HepG2 (cell line): ENCODE measurements at regions not wholly inside any gene's neighbourhood (a gene's known extent, or its start where the extent isn't known, plus 50 kb on each side); places are given as distances from the start of the nearest gene placed in this dataset.
"Not testable (repeated sequence)": the region's sequence is repeated elsewhere in the genome, so short reads cannot be mapped to it uniquely, and the experiment has no call there.

ENCODE experiments used
- CBX5 ChIP-seq: sonication (generic); formaldehyde crosslinking; IDR thresholded peaks from 2 replicates; pipeline ENCODE4 v1.4.0; 2020; ENCODE audit warnings: missing genetic modification reagents, borderline replicate concordance
- EZH2 ChIP-seq: conservative IDR thresholded peaks from 2 replicates; pipeline ENCODE4 v1.6.1; 2012; ENCODE audit warnings: mild to moderate bottlenecking, low read depth, low read length, moderate library complexity
- GZF1 ChIP-seq: sonication (generic); formaldehyde crosslinking; IDR thresholded peaks from 2 replicates; pipeline ENCODE4 v1.5.1; 2020; ENCODE audit warnings: mild to moderate bottlenecking, missing genetic modification reagents
- KLF15 ChIP-seq: sonication (generic); formaldehyde crosslinking; IDR thresholded peaks from 2 replicates; pipeline ENCODE4 v1.8.1; 2023; ENCODE audit warnings: borderline replicate concordance, mild to moderate bottlenecking, inconsistent platforms, missing genetic modification reagents, mixed read lengths
- PCBP1 ChIP-seq: fragments of 200-400 bp; formaldehyde crosslinking; IDR thresholded peaks from 2 replicates; pipeline ENCODE4 v1.6.1; 2017; ENCODE audit warnings: mild to moderate bottlenecking, low read depth, low read length, borderline replicate concordance
- SRSF1 ChIP-seq: fragments of 200-400 bp; formaldehyde crosslinking; optimal IDR thresholded peaks from 2 replicates; pipeline ENCODE3; 2017; ENCODE audit warnings: mild to moderate bottlenecking, low read depth, low read length, moderate library complexity
- ZNF121 ChIP-seq: sonication (generic); formaldehyde crosslinking; IDR thresholded peaks from 2 replicates; pipeline ENCODE4 v1.5.0; 2020; ENCODE audit warnings: mild to moderate bottlenecking, missing genetic modification reagents

DNA sequence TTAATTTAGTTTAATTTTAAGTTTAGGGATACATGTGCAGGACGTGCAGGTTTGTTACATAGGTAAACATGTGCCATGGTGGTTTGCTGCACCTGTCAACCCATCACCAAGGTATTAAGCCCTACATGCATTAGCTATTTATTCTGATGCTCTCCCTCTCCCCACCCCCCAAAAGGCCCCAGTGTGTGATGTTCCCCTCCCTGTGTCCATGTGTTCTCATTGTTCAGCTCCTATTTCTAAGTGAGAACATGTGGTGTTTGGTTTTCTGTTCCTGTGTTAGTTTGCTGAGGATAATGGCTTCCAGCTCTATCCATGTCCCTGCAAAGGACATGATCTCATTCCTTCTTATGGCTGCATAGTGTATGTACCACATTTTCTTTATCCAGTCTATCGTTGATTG is 53.6 kb downstream of the ACTBL2 start:
- not testable (repeated sequence) for TF ChIP-seq ZNF121 (CRISPR knock-in tag); CBX5; GZF1; KLF15 (CRISPR knock-in tag); SRSF1; EZH2; PCBP1
